ENCODE measurements at regions not wholly inside any gene's neighbourhood (a gene's known extent, or its start where the extent isn't known, plus 50 kb on each side); places are given as distances from the start of the nearest gene placed in this dataset.

GRCh38 chr11:128219731-128220120 is 367.6 kb downstream of the ETS1 start:
- DNase-seq (ENCODE audit: low read depth), result no peak
- no peak overlapping the region for H3K4me3 ChIP-seq (ENCODE audit: control insufficient read depth, low read depth, low read length)
- TF ChIP-seq, protein P1, sequence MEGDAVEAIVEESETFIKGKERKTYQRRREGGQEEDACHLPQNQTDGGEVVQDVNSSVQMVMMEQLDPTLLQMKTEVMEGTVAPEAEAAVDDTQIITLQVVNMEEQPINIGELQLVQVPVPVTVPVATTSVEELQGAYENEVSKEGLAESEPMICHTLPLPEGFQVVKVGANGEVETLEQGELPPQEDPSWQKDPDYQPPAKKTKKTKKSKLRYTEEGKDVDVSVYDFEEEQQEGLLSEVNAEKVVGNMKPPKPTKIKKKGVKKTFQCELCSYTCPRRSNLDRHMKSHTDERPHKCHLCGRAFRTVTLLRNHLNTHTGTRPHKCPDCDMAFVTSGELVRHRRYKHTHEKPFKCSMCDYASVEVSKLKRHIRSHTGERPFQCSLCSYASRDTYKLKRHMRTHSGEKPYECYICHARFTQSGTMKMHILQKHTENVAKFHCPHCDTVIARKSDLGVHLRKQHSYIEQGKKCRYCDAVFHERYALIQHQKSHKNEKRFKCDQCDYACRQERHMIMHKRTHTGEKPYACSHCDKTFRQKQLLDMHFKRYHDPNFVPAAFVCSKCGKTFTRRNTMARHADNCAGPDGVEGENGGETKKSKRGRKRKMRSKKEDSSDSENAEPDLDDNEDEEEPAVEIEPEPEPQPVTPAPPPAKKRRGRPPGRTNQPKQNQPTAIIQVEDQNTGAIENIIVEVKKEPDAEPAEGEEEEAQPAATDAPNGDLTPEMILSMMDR (IDR thresholded peaks at IDR 0.05; ENCODE audit: control insufficient read depth, insufficient read depth, low read depth, low read length, missing control alignments), result no peak

GRCh38 chr11:128216198-128216597 is 371.2 kb downstream of the ETS1 start:
- DNase-seq (ENCODE audit: low read depth), result no peak
- no peak overlapping the region for H3K4me3 ChIP-seq (ENCODE audit: control insufficient read depth, low read depth, low read length)
- TF ChIP-seq, protein P1 (IDR thresholded peaks at IDR 0.05; ENCODE audit: control insufficient read depth, insufficient read depth, low read depth, low read length, missing control alignments), result no peak

GRCh38 chr11:128215238-128215882 is 372.0 kb downstream of the ETS1 start:
- no peak for DNase-seq (ENCODE audit: low read depth)
- TF ChIP-seq, protein P1 (IDR thresholded peaks at IDR 0.05; ENCODE audit: control insufficient read depth, insufficient read depth, low read depth, low read length, missing control alignments), result no peak
- no peak overlapping the region for H3K4me3 ChIP-seq (ENCODE audit: control insufficient read depth, low read depth, low read length)

DNA sequence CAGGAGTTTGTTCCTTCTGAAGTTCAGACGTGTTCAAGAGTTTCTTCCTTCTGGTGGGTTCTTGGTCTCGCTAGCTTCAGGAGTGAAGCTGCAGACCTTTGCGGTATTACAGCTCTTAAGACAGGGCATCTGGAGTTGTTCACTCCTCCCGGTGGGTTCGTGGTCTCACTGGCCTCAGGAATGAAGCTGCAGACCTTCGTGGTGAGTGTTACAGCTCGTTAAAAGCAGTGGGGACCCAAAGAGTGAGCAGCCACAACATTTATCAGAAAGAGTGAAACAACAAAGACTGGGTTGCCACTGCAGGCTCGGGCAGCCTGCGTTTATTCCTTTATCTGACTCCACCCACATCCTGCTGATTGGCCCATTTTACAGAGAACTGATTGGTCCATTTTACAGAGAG is 373.1 kb downstream of the ETS1 start:
- H3K4me3 ChIP-seq (ENCODE audit: control insufficient read depth, low read depth, low read length), result no peak overlapping the region
- DNase-seq (ENCODE audit: low read depth), result no peak
- TF ChIP-seq, protein P1 (IDR thresholded peaks at IDR 0.05; ENCODE audit: control insufficient read depth, insufficient read depth, low read depth, low read length, missing control alignments), result no peak

DNA sequence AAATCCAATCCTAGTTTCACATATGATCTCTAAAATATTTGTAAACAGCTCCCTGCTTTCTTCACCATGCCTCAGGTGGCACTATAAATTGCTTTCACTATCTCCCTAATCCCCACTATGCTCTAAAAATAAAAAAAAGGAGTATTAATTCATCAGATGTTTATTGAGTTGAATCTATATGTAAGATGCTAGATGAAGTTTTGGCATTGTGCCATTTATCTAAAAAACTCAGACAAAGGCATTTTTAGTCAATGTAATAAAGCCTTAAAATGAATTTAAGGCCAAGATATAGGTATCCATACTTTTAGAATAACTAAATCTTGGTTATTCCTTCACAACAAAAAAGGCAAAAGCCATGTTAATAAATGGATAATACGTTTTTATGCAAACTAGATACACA is 373.9 kb downstream of the ETS1 start:
- no peak overlapping the region for H3K4me3 ChIP-seq (ENCODE audit: control insufficient read depth, low read depth, low read length)
- TF ChIP-seq, protein P1 (IDR thresholded peaks at IDR 0.05; ENCODE audit: control insufficient read depth, insufficient read depth, low read depth, low read length, missing control alignments), result no peak
- DNase-seq (ENCODE audit: low read depth), result no peak

DNA sequence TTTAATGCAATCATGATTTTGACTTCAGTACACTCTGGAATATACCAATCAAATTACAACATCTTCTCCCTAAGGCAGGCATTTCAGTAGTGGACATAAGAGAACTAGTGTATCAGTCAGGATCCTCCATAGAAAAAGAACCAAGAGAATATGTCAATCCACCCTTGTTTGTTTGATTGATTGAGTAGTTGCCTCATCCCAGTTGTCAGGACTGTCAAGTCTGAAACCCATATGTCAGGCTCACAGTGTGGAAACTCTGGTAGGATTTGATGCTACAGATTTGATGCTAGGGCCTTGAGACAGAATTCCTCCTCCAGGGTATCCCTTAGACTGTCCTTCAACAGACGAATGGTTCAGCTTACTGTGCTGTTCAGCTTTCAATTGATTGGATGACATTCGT is 375.0 kb downstream of the ETS1 start:
- TF ChIP-seq, protein P1 (IDR thresholded peaks at IDR 0.05; ENCODE audit: control insufficient read depth, insufficient read depth, low read depth, low read length, missing control alignments), result no peak
- no peak for DNase-seq (ENCODE audit: low read depth)

More for the DNA sequence above, 375.0 kb downstream of the ETS1 start:
- H3K4me3 ChIP-seq (ENCODE audit: control insufficient read depth, low read depth, low read length), result no peak overlapping the region

Measured in AG09309 (cell line).